PFSK-1 (cell line): ENCODE measurements at regions not wholly inside any gene's neighbourhood (a gene's known extent, or its start where the extent isn't known, plus 50 kb on each side); places are given as distances from the start of the nearest gene placed in this dataset.

ENCODE experiments used
- POLR2AphosphoS5 ChIP-seq: IDR thresholded peaks from 2 replicates; pipeline ENCODE4 v1.6.1; 2012; ENCODE audit warnings: low read depth, mild to moderate bottlenecking, control low read depth, low read length, moderate library complexity
- REST ChIP-seq, 2 experiments: IDR thresholded peaks; 2 replicates each; pipeline versions ENCODE4 v1.6.1 to v1.8.0; 2011 to 2012; ENCODE audit warnings: low read depth in 2 of 2, low read length in 2 of 2, control low read depth in 1 of 2, inconsistent platforms in 1 of 2, mild to moderate bottlenecking in 1 of 2, moderate library complexity in 1 of 2; ENCODE audit not compliant: insufficient read depth in 1 of 2
- SIN3A ChIP-seq: IDR thresholded peaks from 2 replicates; pipeline ENCODE4 v1.6.1; 2012; ENCODE audit warnings: mild to moderate bottlenecking, low read length, moderate library complexity, borderline replicate concordance; ENCODE audit not compliant: insufficient read depth
- TAF1 ChIP-seq: IDR thresholded peaks from 2 replicates; pipeline ENCODE4 v1.6.1; 2012; ENCODE audit warnings: low read length, control low read depth, borderline replicate concordance; ENCODE audit not compliant: insufficient read depth

- TF ChIP-seq REST (IDR thresholded peaks at IDR 0.05; ENCODE audit: insufficient read depth in 1 of 2, low read depth in 2 of 2, low read length in 2 of 2) (no peak), SIN3A (no peak), POLR2AphosphoS5 (no peak), TAF1 (no peak)
Observed at GRCh38 chr2:215548714-215549113, 112.8 kb upstream of the FN1 start.
